Liver (tissue), 8 donors: ENCODE measurements at regions not wholly inside any gene's neighbourhood (a gene's known extent, or its start where the extent isn't known, plus 50 kb on each side); places are given as distances from the start of the nearest gene placed in this dataset.

Experiments used
- DNase-seq: peaks from one replicate; pipeline ENCODE4 v3.0.0-alpha.2; 2017; ENCODE audit warnings: low spot score
- H3K27ac ChIP-seq, 2 donors: one replicate each; pipeline ENCODE4 v1.7.0; 2013; ENCODE audit warnings: inconsistent platforms in 2 of 2, low read length in 2 of 2, control low read depth in 1 of 2, low read depth in 1 of 2, mild to moderate bottlenecking in 1 of 2
- H3K27me3 ChIP-seq, 4 donors: one replicate each; pipeline versions ENCODE4 v1.6.1 to v1.7.0; 2013; ENCODE audit warnings: low read length in 3 of 4, inconsistent platforms in 1 of 4, mild to moderate bottlenecking in 1 of 4, moderate library complexity in 1 of 4; ENCODE audit not compliant: control insufficient read depth in 4 of 4, insufficient read depth in 4 of 4
- H3K36me3 ChIP-seq, 4 donors: one replicate each; pipeline versions ENCODE4 v1.6.1 to v1.7.0; 2013; ENCODE audit warnings: low read length in 3 of 4, mild to moderate bottlenecking in 3 of 4, low read depth in 1 of 4, moderate library complexity in 1 of 4; ENCODE audit not compliant: control insufficient read depth in 4 of 4, insufficient read depth in 3 of 4
- H3K4me1 ChIP-seq, 4 donors: one replicate each; pipeline versions ENCODE4 v1.6.1 to v1.7.0; 2013; ENCODE audit warnings: low read length in 3 of 4, mild to moderate bottlenecking in 3 of 4, moderate library complexity in 1 of 4; ENCODE audit not compliant: control insufficient read depth in 4 of 4, insufficient read depth in 4 of 4
- H3K4me3 ChIP-seq, 3 donors: one replicate each; pipeline versions ENCODE4 v1.6.1 to v1.7.0; 2013; ENCODE audit warnings: low read length in 3 of 3, control low read depth in 1 of 3, low read depth in 1 of 3, mild to moderate bottlenecking in 1 of 3
- H3K9ac ChIP-seq, 2 donors: one replicate each; pipeline ENCODE4 v1.7.0; 2013; ENCODE audit warnings: low read length in 2 of 2, mild to moderate bottlenecking in 2 of 2, moderate library complexity in 2 of 2, control low read depth in 1 of 2, low read depth in 1 of 2
- H3K9me3 ChIP-seq, 4 donors: one replicate each; pipeline versions ENCODE4 v1.6.1 to v1.7.0; 2013; ENCODE audit warnings: low read length in 3 of 4; ENCODE audit not compliant: control insufficient read depth in 4 of 4
- ATF3 ChIP-seq: IDR thresholded peaks from 2 replicates; pipeline ENCODE4 v1.6.1; 2016; ENCODE audit warnings: antibody characterized with exemption
- CTCF ChIP-seq: fragments of 150-350 bp; IDR thresholded peaks from 2 replicates; pipeline ENCODE4 v1.5.1; 2017; ENCODE audit warnings: improper control_type of control experiment, low read depth, low read length; ENCODE audit not compliant: missing input control
- EGR1 ChIP-seq, 2 donors: IDR thresholded peaks; 2 replicates each; pipeline ENCODE4 v1.6.1; 2016 to 2018; ENCODE audit warnings: antibody characterized with exemption in 2 of 2, low read depth in 2 of 2
- FOXA1 ChIP-seq: IDR thresholded peaks from 2 replicates; pipeline ENCODE4 v1.6.1; 2016; ENCODE audit warnings: antibody characterized with exemption
- FOXA2 ChIP-seq: IDR thresholded peaks from 2 replicates; pipeline ENCODE4 v1.6.1; 2016; ENCODE audit warnings: antibody characterized with exemption
- GABPA ChIP-seq, 2 donors: IDR thresholded peaks in 1 of 2; conservative IDR thresholded peaks in 1 of 2; 2 replicates each; pipeline ENCODE4 v1.6.1; 2016; ENCODE audit warnings: antibody characterized with exemption in 2 of 2, mild to moderate bottlenecking in 1 of 2, moderate library complexity in 1 of 2
- HNF4A ChIP-seq, 2 donors: conservative IDR thresholded peaks; 2 replicates each; pipeline ENCODE4 v1.6.1; 2016; ENCODE audit warnings: antibody characterized with exemption in 2 of 2, mild to moderate bottlenecking in 2 of 2
- HNF4G ChIP-seq: IDR thresholded peaks from 2 replicates; pipeline ENCODE4 v1.6.1; 2016; ENCODE audit warnings: antibody characterized with exemption
- JUND ChIP-seq, 2 donors: IDR thresholded peaks; 2 replicates each; pipeline ENCODE4 v1.6.1; 2016; ENCODE audit warnings: antibody characterized with exemption in 2 of 2
- MAX ChIP-seq: IDR thresholded peaks from 2 replicates; pipeline ENCODE4 v1.6.1; 2016; ENCODE audit warnings: antibody characterized with exemption
- NR2F2 ChIP-seq: IDR thresholded peaks from 2 replicates; pipeline ENCODE4 v1.6.1; 2016; ENCODE audit warnings: antibody characterized with exemption
- RAD21 ChIP-seq, 2 donors: IDR thresholded peaks; 2 replicates each; pipeline ENCODE4 v1.6.1; 2016; ENCODE audit warnings: antibody characterized with exemption in 2 of 2, mild to moderate bottlenecking in 2 of 2
- REST ChIP-seq: IDR thresholded peaks from 2 replicates; pipeline ENCODE4 v1.6.1; 2016; ENCODE audit warnings: antibody characterized with exemption, mild to moderate bottlenecking
- RXRA ChIP-seq, 2 donors: IDR thresholded peaks; 2 replicates each; pipeline ENCODE4 v1.6.1; 2017 to 2018; ENCODE audit warnings: antibody characterized with exemption in 2 of 2, mild to moderate bottlenecking in 1 of 2
- SP1 ChIP-seq: IDR thresholded peaks from 2 replicates; pipeline ENCODE4 v1.6.1; 2018; ENCODE audit warnings: antibody characterized with exemption, mild to moderate bottlenecking
- TAF1 ChIP-seq: conservative IDR thresholded peaks from 2 replicates; pipeline ENCODE4 v1.6.1; 2016; ENCODE audit warnings: antibody characterized with exemption, mild to moderate bottlenecking
- YY1 ChIP-seq: IDR thresholded peaks from 2 replicates; pipeline ENCODE4 v1.6.1; 2016; ENCODE audit warnings: antibody characterized with exemption, mild to moderate bottlenecking
- ZBTB33 ChIP-seq: IDR thresholded peaks from 2 replicates; pipeline ENCODE4 v1.6.1; 2016; ENCODE audit warnings: antibody characterized with exemption
- WGBS: extraction: QIAGEN DNeasy Blood & Tissue Kit; methylation state at CpG from one replicate; pipeline ENCODE4 v1.1.7; 2013; 5-methylcytosine and 5-hydroxymethylcytosine counted together
- donor health status: healthy.
- donor health status: healthy.
- donor health status: healthy.
- donor health status: healthy.
- donor health status: healthy.

- no peak overlapping the region for H3K4me3 ChIP-seq
- no peak overlapping the region for H3K9ac ChIP-seq
- H3K4me1 ChIP-seq, result no peaks in the 10 kb centered on the region
- H3K36me3 ChIP-seq, result no peaks in the 10 kb centered on the region
- H3K27me3 ChIP-seq, result peaks cover 0 to 5% (median 0%) of the 10 kb centered on the region in 4 donors
- H3K9me3 ChIP-seq, result no peaks in the 10 kb centered on the region
- WGBS, result 76% methylated on average over 11 of the region's 11 CpGs
- TF ChIP-seq ATF3 (no peak), EGR1 (IDR thresholded peaks at IDR 0.05; ENCODE audit: low read depth in 2 of 2) (no peak), GABPA (IDR thresholded peaks at IDR 0.05 in 1 of 2, conservative IDR thresholded peaks at IDR 0.05 in 1 of 2) (no peak), REST (no peak), MAX (no peak), NR2F2 (no peak), RXRA (IDR thresholded peaks at IDR 0.05) (no peak), FOXA2 (no peak)
- H3K27ac ChIP-seq, result no peak overlapping the region
- no peak for DNase-seq
Observed at GRCh38 chr19:29303069-29303718, 90.2 kb upstream of the UQCRFS1 start.

- WGBS, result 78% methylated on average over 5 of the region's 5 CpGs
- H3K36me3 ChIP-seq, result no peaks in the 10 kb centered on the region
Observed at GRCh38 chr19:29303719-29304090, 90.8 kb upstream of the UQCRFS1 start.

More at GRCh38 chr19:29303719-29304090, 90.8 kb upstream of the UQCRFS1 start:
- H3K9ac ChIP-seq, result no peak overlapping the region
- no peak overlapping the region for H3K27ac ChIP-seq
- H3K4me1 ChIP-seq, result no peaks in the 10 kb centered on the region
- H3K4me3 ChIP-seq, result no peak overlapping the region
- no peaks in the 10 kb centered on the region for H3K9me3 ChIP-seq
- H3K27me3 ChIP-seq, result peaks cover 0 to 5% (median 0%) of the 10 kb centered on the region in 4 donors
- TF ChIP-seq RXRA (IDR thresholded peaks at IDR 0.05), result no peak
- TF ChIP-seq MAX, result no peak
- TF ChIP-seq FOXA1, result no peak
- no peak for TF ChIP-seq RAD21 (IDR thresholded peaks at IDR 0.05)
- no peak for TF ChIP-seq ATF3
- TF ChIP-seq HNF4A (conservative IDR thresholded peaks at IDR 0.05), result no peak
- no peak for TF ChIP-seq HNF4G
- TF ChIP-seq GABPA (IDR thresholded peaks at IDR 0.05 in 1 of 2, conservative IDR thresholded peaks at IDR 0.05 in 1 of 2), result no peak
- no peak for TF ChIP-seq EGR1 (IDR thresholded peaks at IDR 0.05; ENCODE audit: low read depth in 2 of 2)
- no peak for TF ChIP-seq TAF1
- TF ChIP-seq ZBTB33, result no peak
- TF ChIP-seq REST, result no peak
- no peak for TF ChIP-seq NR2F2
- no peak for TF ChIP-seq CTCF
- TF ChIP-seq SP1, result no peak
- no peak for TF ChIP-seq FOXA2
- TF ChIP-seq YY1, result no peak
- no peak for TF ChIP-seq JUND (IDR thresholded peaks at IDR 0.05)
- DNase-seq, result no peak
